ENCODE measurements at regions not wholly inside any gene's neighbourhood (a gene's known extent, or its start where the extent isn't known, plus 50 kb on each side); places are given as distances from the start of the nearest gene placed in this dataset.

DNA sequence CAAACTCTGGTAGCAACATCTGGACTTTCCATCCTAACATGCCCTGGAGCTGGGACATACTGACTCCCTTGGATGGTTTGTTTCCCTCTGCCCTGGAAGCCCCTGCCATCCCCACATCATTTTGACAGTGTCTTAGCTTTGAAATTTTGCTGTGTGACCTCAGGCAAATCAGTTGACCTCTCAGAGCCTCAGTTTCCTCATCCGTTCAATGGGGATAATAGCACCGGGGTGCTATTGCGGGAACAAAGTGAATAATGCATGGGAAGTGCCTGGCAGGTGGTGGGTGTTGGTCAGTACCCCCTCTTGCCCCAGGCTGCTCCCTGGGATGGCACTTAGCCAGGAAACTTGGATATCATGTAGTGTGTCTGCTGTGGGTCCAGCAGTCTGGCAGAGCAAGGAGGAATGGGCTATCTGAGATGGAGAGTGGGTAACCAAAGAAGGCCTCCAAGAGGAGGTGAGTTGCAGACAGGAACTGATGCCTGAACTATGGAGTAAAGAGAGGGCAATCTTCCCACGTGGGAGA lies 88.6 kb downstream of the MRPL14 start:
- TF ChIP-seq ZNF530 (CRISPR knock-in tag; IDR thresholded peaks at IDR 0.05; ENCODE audit: low read depth) (no peak), ZNF225 (CRISPR knock-in tag; IDR thresholded peaks at IDR 0.05) (no peak), ZBTB21 (CRISPR knock-in tag; IDR thresholded peaks at IDR 0.05) (no peak), RAD21 (CRISPR knock-in tag; IDR thresholded peaks at IDR 0.05) (no peak)
- TF ChIP-seq, protein P1, sequence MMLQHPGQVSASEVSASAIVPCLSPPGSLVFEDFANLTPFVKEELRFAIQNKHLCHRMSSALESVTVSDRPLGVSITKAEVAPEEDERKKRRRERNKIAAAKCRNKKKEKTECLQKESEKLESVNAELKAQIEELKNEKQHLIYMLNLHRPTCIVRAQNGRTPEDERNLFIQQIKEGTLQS (CRISPR knock-in tag; IDR thresholded peaks at IDR 0.05): no peak
- TF ChIP-seq, protein P2, sequence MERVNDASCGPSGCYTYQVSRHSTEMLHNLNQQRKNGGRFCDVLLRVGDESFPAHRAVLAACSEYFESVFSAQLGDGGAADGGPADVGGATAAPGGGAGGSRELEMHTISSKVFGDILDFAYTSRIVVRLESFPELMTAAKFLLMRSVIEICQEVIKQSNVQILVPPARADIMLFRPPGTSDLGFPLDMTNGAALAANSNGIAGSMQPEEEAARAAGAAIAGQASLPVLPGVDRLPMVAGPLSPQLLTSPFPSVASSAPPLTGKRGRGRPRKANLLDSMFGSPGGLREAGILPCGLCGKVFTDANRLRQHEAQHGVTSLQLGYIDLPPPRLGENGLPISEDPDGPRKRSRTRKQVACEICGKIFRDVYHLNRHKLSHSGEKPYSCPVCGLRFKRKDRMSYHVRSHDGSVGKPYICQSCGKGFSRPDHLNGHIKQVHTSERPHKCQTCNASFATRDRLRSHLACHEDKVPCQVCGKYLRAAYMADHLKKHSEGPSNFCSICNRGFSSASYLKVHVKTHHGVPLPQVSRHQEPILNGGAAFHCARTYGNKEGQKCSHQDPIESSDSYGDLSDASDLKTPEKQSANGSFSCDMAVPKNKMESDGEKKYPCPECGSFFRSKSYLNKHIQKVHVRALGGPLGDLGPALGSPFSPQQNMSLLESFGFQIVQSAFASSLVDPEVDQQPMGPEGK (CRISPR knock-in tag; IDR thresholded peaks at IDR 0.05): no peak
